Keratinocyte (primary cell): ENCODE measurements at regions not wholly inside any gene's neighbourhood (a gene's known extent, or its start where the extent isn't known, plus 50 kb on each side); places are given as distances from the start of the nearest gene placed in this dataset.
"Not testable (repeated sequence)": the region's sequence is repeated elsewhere in the genome, so short reads cannot be mapped to it uniquely, and the experiment has no call there.

Source experiments
- DNase-seq: peaks from one replicate; pipeline ENCODE4 v3.0.0-alpha.2; 2011; ENCODE audit warnings: low read depth, missing footprints, low spot score
- FAIRE-seq: peaks from 2 replicates; lab custom pipeline; 2011; peaks lifted over from hg19 to GRCh38; lab: Jason Lieb, UNC
- H2AFZ ChIP-seq: 2 replicates; pipeline ENCODE4 v1.6.0; 2012; ENCODE audit warnings: low read length, control low read depth, inconsistent platforms; ENCODE audit not compliant: control insufficient read depth
- H3K27ac ChIP-seq: 2 replicates; pipeline ENCODE4 v1.5.1; 2011; ENCODE audit warnings: low read length; ENCODE audit not compliant: control insufficient read depth, insufficient read depth
- H3K27me3 ChIP-seq: 3 replicates; pipeline ENCODE4 v1.6.0; 2011; ENCODE audit warnings: low read length; ENCODE audit not compliant: control insufficient read depth, insufficient read depth; ENCODE audit errors: extremely low read depth
- H3K36me3 ChIP-seq, 2 experiments: 2 replicates in 1 of 2; 3 replicates in 1 of 2; pipeline ENCODE4 v1.5.1; 2011; ENCODE audit warnings: low read length in 2 of 2, mild to moderate bottlenecking in 1 of 2; ENCODE audit not compliant: control insufficient read depth in 2 of 2, insufficient read depth in 2 of 2; ENCODE audit errors: extremely low read depth in 1 of 2
- H3K4me1 ChIP-seq: 3 replicates; pipeline ENCODE4 v1.5.1; 2011; ENCODE audit warnings: low read length; ENCODE audit not compliant: control insufficient read depth, insufficient read depth; ENCODE audit errors: extremely low read depth
- H3K4me2 ChIP-seq: 3 replicates; pipeline ENCODE4 v1.6.0; 2011; ENCODE audit warnings: low read depth, low read length; ENCODE audit not compliant: control insufficient read depth, insufficient read depth; ENCODE audit errors: extremely low read depth
- H3K4me3 ChIP-seq, 3 experiments: fragments of 200-600 bp in 1 of 3; sonication (generic) in 1 of 3; 2 replicates in 2 of 3; 3 replicates in 1 of 3; pipeline ENCODE4 v1.5.1; 2011 to 2016; ENCODE audit warnings: low read length in 3 of 3, mild to moderate bottlenecking in 3 of 3, control low read depth in 2 of 3, inconsistent platforms in 1 of 3, low read depth in 1 of 3, mixed read lengths in 1 of 3, mixed run types in 1 of 3, moderate library complexity in 1 of 3; ENCODE audit not compliant: control insufficient read depth in 2 of 3, insufficient read depth in 2 of 3; ENCODE audit errors: extremely low read depth in 1 of 3
- H3K79me2 ChIP-seq: 2 replicates; pipeline ENCODE4 v1.6.0; 2012; ENCODE audit warnings: low read length; ENCODE audit not compliant: control insufficient read depth, insufficient read depth
- H3K9ac ChIP-seq: 3 replicates; pipeline ENCODE4 v1.6.0; 2011; ENCODE audit warnings: low read length; ENCODE audit not compliant: control insufficient read depth, insufficient read depth; ENCODE audit errors: extremely low read depth
- H3K9me1 ChIP-seq: 3 replicates; pipeline ENCODE4 v1.6.0; 2011; ENCODE audit warnings: low read length; ENCODE audit not compliant: control insufficient read depth, insufficient read depth; ENCODE audit errors: extremely low read depth
- H3K9me3 ChIP-seq: 2 replicates; pipeline ENCODE4 v1.5.1; 2012; ENCODE audit warnings: low read depth, low read length; ENCODE audit not compliant: control insufficient read depth
- H4K20me1 ChIP-seq: 3 replicates; pipeline ENCODE4 v1.6.0; 2011; ENCODE audit warnings: low read length; ENCODE audit not compliant: control insufficient read depth, insufficient read depth; ENCODE audit errors: extremely low read depth
- CTCF ChIP-seq, 3 experiments: IDR thresholded peaks in 1 of 3; conservative IDR thresholded peaks in 1 of 3; optimal IDR thresholded peaks in 1 of 3; 2 replicates in 2 of 3; 3 replicates in 1 of 3; pipeline versions ENCODE3 to v1.5.1; 2011; ENCODE audit warnings: low read length in 3 of 3, mild to moderate bottlenecking in 3 of 3, moderate library complexity in 2 of 3, control low read depth in 1 of 3, inconsistent platforms in 1 of 3; ENCODE audit not compliant: insufficient read depth in 2 of 3; ENCODE audit errors: extremely low read depth in 1 of 3
- EZH2 ChIP-seq: IDR thresholded peaks from one replicate; pipeline ENCODE4 v1.6.1; 2012; ENCODE audit warnings: inconsistent platforms, mild to moderate bottlenecking, low read length, moderate library complexity
- dilution Hi-C: fragments of 300-500 bp; cut with MboI; formaldehyde crosslinking; loops from one replicate; pipeline ENCODE4 v1.7.0; 2020; ENCODE audit warnings: low sequenced_read_pairs; ENCODE audit not compliant: extremely low pct_ligation_motif_present

- Histone ChIP-seq H3K27ac (no peak overlapping the region), H3K9ac (no peak overlapping the region), H3K9me3 (peaks cover 2% of the 10 kb centered on the region), H3K79me2 (no peaks in the 10 kb centered on the region), H3K27me3 (no peaks in the 10 kb centered on the region), H3K4me3 (no peak overlapping the region), H3K4me2 (no peak overlapping the region), H4K20me1 (no peaks in the 10 kb centered on the region), H3K36me3 (no peaks in the 10 kb centered on the region), H3K9me1 (no peaks in the 10 kb centered on the region), H3K4me1 (no peaks in the 10 kb centered on the region), H2AFZ (no peak overlapping the region)
- FAIRE-seq = no peak
- dilution Hi-C loops = no loop called here
- DNase-seq = no peak
- TF ChIP-seq EZH2 = no peak
These were observed 928.6 kb downstream of the TMEM121 start for GRCh38 chr14:106455026-106455425.

- no peak overlapping the region for H3K27ac ChIP-seq
- H3K4me1 ChIP-seq = no peaks in the 10 kb centered on the region
- no peak overlapping the region for H3K9ac ChIP-seq
- H3K79me2 ChIP-seq = no peaks in the 10 kb centered on the region
- no peak overlapping the region for H2AFZ ChIP-seq
- no peaks in the 10 kb centered on the region for H3K9me1 ChIP-seq
- no peak for DNase-seq
- no peaks in the 10 kb centered on the region for H3K27me3 ChIP-seq
- H3K9me3 ChIP-seq = peaks cover 2% of the 10 kb centered on the region
- dilution Hi-C loops = no loop called here
- no peaks in the 10 kb centered on the region for H4K20me1 ChIP-seq
- H3K4me2 ChIP-seq = no peak overlapping the region
- TF ChIP-seq CTCF (optimal IDR thresholded peaks at IDR 0.05 in 1 of 3, IDR thresholded peaks at IDR 0.05 in 1 of 3, conservative IDR thresholded peaks at IDR 0.05 in 1 of 3; ENCODE audit: extremely low read depth in 1 of 3, insufficient read depth in 2 of 3, low read length in 3 of 3) (no peak), EZH2 (no peak)
- no peak overlapping the region for H3K4me3 ChIP-seq
- H3K36me3 ChIP-seq = no peaks in the 10 kb centered on the region
- FAIRE-seq = no peak
These were observed 933.8 kb downstream of the TMEM121 start for GRCh38 chr14:106459971-106460730.

DNA sequence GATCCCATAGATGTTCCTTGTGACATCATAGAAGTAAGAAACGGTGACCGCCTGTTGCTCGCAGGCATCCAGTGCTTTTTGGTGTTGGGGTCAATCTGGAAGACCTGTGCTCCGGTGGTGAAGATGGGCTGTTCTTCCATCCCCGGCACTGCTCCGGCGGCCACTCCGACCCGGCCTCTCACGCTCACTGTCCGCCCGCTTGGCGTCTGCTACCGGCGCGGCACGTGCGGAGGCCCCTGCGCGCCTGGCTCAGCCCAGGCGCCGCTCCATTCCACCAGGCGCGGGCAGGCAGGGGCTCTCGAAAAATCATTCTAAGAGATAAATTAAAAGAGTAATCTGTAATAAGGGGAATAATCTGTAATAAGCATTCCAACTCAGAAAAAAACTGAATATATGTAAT is 934.5 kb downstream of the TMEM121 start:
- Histone ChIP-seq H3K9me1 (no peaks in the 10 kb centered on the region), H3K4me3 (no peak overlapping the region), H3K79me2 (no peaks in the 10 kb centered on the region), H2AFZ (no peak overlapping the region), H4K20me1 (no peaks in the 10 kb centered on the region), H3K27ac (no peak overlapping the region), H3K4me1 (no peaks in the 10 kb centered on the region), H3K9ac (no peak overlapping the region), H3K4me2 (no peak overlapping the region), H3K36me3 (no peaks in the 10 kb centered on the region), H3K9me3 (peaks cover 2% of the 10 kb centered on the region), H3K27me3 (no peaks in the 10 kb centered on the region)
- TF ChIP-seq CTCF (optimal IDR thresholded peaks at IDR 0.05 in 1 of 3, IDR thresholded peaks at IDR 0.05 in 1 of 3, conservative IDR thresholded peaks at IDR 0.05 in 1 of 3; ENCODE audit: extremely low read depth in 1 of 3, insufficient read depth in 2 of 3, low read length in 3 of 3) (no peak), EZH2 (no peak)
- no peak for FAIRE-seq
- dilution Hi-C loops = no loop called here
- no peak for DNase-seq

GRCh38 chr14:106466483-106466882 is 940.1 kb downstream of the TMEM121 start:
- dilution Hi-C loops, FAIRE-seq: not testable (repeated sequence)
- DNase-seq = peak; percentile 1

More at GRCh38 chr14:106466483-106466882, 940.1 kb downstream of the TMEM121 start:
- H3K36me3 ChIP-seq, H3K4me1 ChIP-seq, H4K20me1 ChIP-seq, H3K27me3 ChIP-seq, H3K9me1 ChIP-seq, H2AFZ ChIP-seq, H3K9me3 ChIP-seq, H3K4me3 ChIP-seq, H3K9ac ChIP-seq, H3K4me2 ChIP-seq, H3K27ac ChIP-seq, H3K79me2 ChIP-seq: not testable (repeated sequence)
